ENCODE measurements at regions not wholly inside any gene's neighbourhood (a gene's known extent, or its start where the extent isn't known, plus 50 kb on each side); places are given as distances from the start of the nearest gene placed in this dataset.
"Not testable (repeated sequence)": the region's sequence is repeated elsewhere in the genome, so short reads cannot be mapped to it uniquely, and the experiment has no call there.

- no peak for DNase-seq
Measured at GRCh38 chr2:106292627-106293026, 98.5 kb upstream of the UXS1 start.

GRCh38 chr2:106288873-106289272 lies 94.8 kb upstream of the UXS1 start:
- no peak for DNase-seq

GRCh38 chr2:106285237-106285829 lies 91.2 kb upstream of the UXS1 start:
- DNase-seq = no peak

GRCh38 chr2:106284691-106285202 lies 90.6 kb upstream of the UXS1 start:
- no peak for DNase-seq

GRCh38 chr2:106284255-106284654 lies 90.2 kb upstream of the UXS1 start:
- DNase-seq = peak in 2 of 14 donors; percentile 16 to 20

- DNase-seq = not testable (repeated sequence)
Measured at GRCh38 chr2:106283228-106284152, 89.4 kb upstream of the UXS1 start.

- DNase-seq = no peak
Measured at GRCh38 chr2:106282462-106283170, 88.5 kb upstream of the UXS1 start.

GRCh38 chr2:106281907-106282430 lies 87.9 kb upstream of the UXS1 start:
- DNase-seq = not testable (repeated sequence)

- peak in 2 of 14 donors; percentile 10 to 24 for DNase-seq
Measured at GRCh38 chr2:106280722-106281446, 86.8 kb upstream of the UXS1 start.

- DNase-seq = no peak
Measured at GRCh38 chr2:106280224-106280623, 86.1 kb upstream of the UXS1 start.

GRCh38 chr2:106278112-106278876 lies 84.2 kb upstream of the UXS1 start:
- no peak for DNase-seq

- DNase-seq = no peak
Measured at GRCh38 chr2:106277426-106277825, 83.3 kb upstream of the UXS1 start.

- DNase-seq = no peak
Measured at GRCh38 chr2:106275971-106276370, 81.9 kb upstream of the UXS1 start.

GRCh38 chr2:106274668-106275067 lies 80.6 kb upstream of the UXS1 start:
- DNase-seq = no peak

- no peak for DNase-seq
Measured at GRCh38 chr2:106272216-106272807, 78.2 kb upstream of the UXS1 start.

GRCh38 chr2:106270471-106270891 lies 76.4 kb upstream of the UXS1 start:
- DNase-seq = no peak

- no peak for DNase-seq
Measured at GRCh38 chr2:106269591-106270291, 75.6 kb upstream of the UXS1 start.

GRCh38 chr2:106267997-106268396 lies 73.9 kb upstream of the UXS1 start:
- no peak for DNase-seq

GRCh38 chr2:106261871-106262321 lies 67.8 kb upstream of the UXS1 start:
- no peak for DNase-seq

- not testable (repeated sequence) for DNase-seq
Measured at GRCh38 chr2:106258859-106259258, 64.8 kb upstream of the UXS1 start.
